Neural cell (in vitro differentiated cells): ENCODE measurements at regions not wholly inside any gene's neighbourhood (a gene's known extent, or its start where the extent isn't known, plus 50 kb on each side); places are given as distances from the start of the nearest gene placed in this dataset.

Experiments used
- H2AFZ ChIP-seq: fragments of 200-600, 300-800 bp; sonication (generic), shearing (Covaris generic); 2 replicates; pipeline ENCODE4 v1.6.0; 2014; ENCODE audit warnings: low read depth, mild to moderate bottlenecking, antibody characterized with exemption, low read length, moderate library complexity
- H3F3A ChIP-seq: fragments of 200-600 bp; shearing (Covaris generic); 2 replicates; pipeline ENCODE4 v1.6.1; 2016; ENCODE audit warnings: mild to moderate bottlenecking, moderate library complexity, mixed read lengths, antibody characterized with exemption, low read length; ENCODE audit not compliant: insufficient read depth, poor library complexity, severe bottlenecking
- H3K27ac ChIP-seq: fragments of 200-600, 300-800 bp; sonication (generic), shearing (Covaris generic); 2 replicates; pipeline ENCODE4 v1.5.1; 2014; ENCODE audit warnings: mild to moderate bottlenecking, low read length, moderate library complexity
- H3K27me3 ChIP-seq: fragments of 300-800, 200-600 bp; sonication (generic), shearing (Covaris generic); 2 replicates; pipeline ENCODE4 v1.6.0; 2014; ENCODE audit warnings: mild to moderate bottlenecking, low read depth, low read length, moderate library complexity; ENCODE audit not compliant: insufficient read depth
- H3K36me3 ChIP-seq: fragments of 300-800, 200-600 bp; sonication (generic), shearing (Covaris generic); 2 replicates; pipeline ENCODE4 v1.5.1; 2014; ENCODE audit warnings: mild to moderate bottlenecking, antibody characterized with exemption, low read length, moderate library complexity; ENCODE audit not compliant: insufficient read depth
- H3K4me2 ChIP-seq: fragments of 300-800, 200-600 bp; sonication (generic), shearing (Covaris generic); 2 replicates; pipeline ENCODE4 v1.6.0; 2014; ENCODE audit warnings: mild to moderate bottlenecking, low read length
- H3K4me3 ChIP-seq: fragments of 300-800, 200-600 bp; sonication (generic), shearing (Covaris generic); 2 replicates; pipeline ENCODE4 v1.5.1; 2014; ENCODE audit warnings: mild to moderate bottlenecking, low read length, moderate library complexity
- H3K79me2 ChIP-seq: fragments of 200-600 bp; shearing (Covaris generic); replicated peaks from 2 replicates; pipeline ENCODE4 v1.6.0; 2014; ENCODE audit warnings: mild to moderate bottlenecking, low read length, moderate library complexity; ENCODE audit not compliant: insufficient read depth
- H3K9ac ChIP-seq: fragments of 300-800, 200-600 bp; sonication (generic), shearing (Covaris generic); 2 replicates; pipeline ENCODE4 v1.6.1; 2016; ENCODE audit warnings: mild to moderate bottlenecking, low read length, mixed read lengths
- H3K9me2 ChIP-seq: fragments of 200-600 bp; shearing (Covaris generic); 2 replicates; pipeline ENCODE4 v1.6.1; 2016; ENCODE audit warnings: mild to moderate bottlenecking, low read length, mixed read lengths; ENCODE audit not compliant: insufficient read depth
- H3K9me3 ChIP-seq: fragments of 200-600, 300-800 bp; sonication (generic), shearing (Covaris generic); 2 replicates; pipeline ENCODE4 v1.6.1; 2016; ENCODE audit warnings: mild to moderate bottlenecking, mixed run types, low read length, moderate library complexity, mixed read lengths
- H4K20me1 ChIP-seq: fragments of 200-600 bp; shearing (Covaris generic); 2 replicates; pipeline ENCODE4 v1.6.1; 2016; ENCODE audit warnings: mild to moderate bottlenecking, mixed run types; ENCODE audit not compliant: insufficient read depth
- CTCF ChIP-seq: fragments of 450-650 bp; IDR thresholded peaks from 2 replicates; pipeline ENCODE4 v1.5.1; 2014; ENCODE audit warnings: antibody characterized with exemption, mild to moderate bottlenecking, moderate library complexity; ENCODE audit not compliant: poor library complexity, severe bottlenecking
- EP300 ChIP-seq: fragments of 450-650 bp; conservative IDR thresholded peaks from 2 replicates; pipeline ENCODE4 v1.6.1; 2014; ENCODE audit warnings: antibody characterized with exemption, mild to moderate bottlenecking, moderate library complexity; ENCODE audit not compliant: poor library complexity, severe bottlenecking
- EZH2 ChIP-seq: fragments of 200-600, 300-800 bp; shearing (Covaris generic), sonication (generic); IDR thresholded peaks from 2 replicates; pipeline ENCODE4 v1.6.1; 2014; ENCODE audit warnings: antibody characterized with exemption, low read length, borderline replicate concordance, mild to moderate bottlenecking; ENCODE audit not compliant: insufficient read depth, poor library complexity, severe bottlenecking
- MXI1 ChIP-seq: fragments of 450-650 bp; conservative IDR thresholded peaks from 2 replicates; pipeline ENCODE4 v1.6.1; 2014; ENCODE audit warnings: antibody characterized with exemption, mild to moderate bottlenecking; ENCODE audit not compliant: poor library complexity, severe bottlenecking
- POLR2AphosphoS5 ChIP-seq: IDR thresholded peaks from 2 replicates; pipeline ENCODE4 v1.6.1; 2012
- RAD21 ChIP-seq: fragments of 450-650 bp; conservative IDR thresholded peaks from 2 replicates; pipeline ENCODE4 v1.6.1; 2014; ENCODE audit warnings: antibody characterized with exemption, mild to moderate bottlenecking, moderate library complexity
- REST ChIP-seq: IDR thresholded peaks from 2 replicates; pipeline ENCODE4 v1.6.1; 2012; ENCODE audit warnings: borderline replicate concordance
- SMC3 ChIP-seq: fragments of 450-650 bp; conservative IDR thresholded peaks from 2 replicates; pipeline ENCODE4 v1.6.1; 2014; ENCODE audit warnings: antibody characterized with exemption, mild to moderate bottlenecking, moderate library complexity; ENCODE audit not compliant: poor library complexity
- TAF1 ChIP-seq: IDR thresholded peaks from 2 replicates; pipeline ENCODE4 v1.6.1; 2012; ENCODE audit warnings: low read depth

- H3F3A ChIP-seq, result no peaks in the 10 kb centered on the region
- no peaks in the 10 kb centered on the region for H3K79me2 ChIP-seq
- H2AFZ ChIP-seq, result no peak overlapping the region
- no peak overlapping the region for H3K4me2 ChIP-seq
- no peaks in the 10 kb centered on the region for H3K9me2 ChIP-seq
- no peaks in the 10 kb centered on the region for H4K20me1 ChIP-seq
- no peaks in the 10 kb centered on the region for H3K36me3 ChIP-seq
- H3K27ac ChIP-seq, result no peak overlapping the region
- no peak overlapping the region for H3K4me3 ChIP-seq
- TF ChIP-seq SMC3 (no peak), POLR2AphosphoS5 (no peak), CTCF (no peak), RAD21 (no peak), EP300 (no peak), TAF1 (no peak), MXI1 (no peak), REST (no peak), EZH2 (no peak)
- no peak overlapping the region for H3K9ac ChIP-seq
- H3K27me3 ChIP-seq, result no peaks in the 10 kb centered on the region
- H3K9me3 ChIP-seq, result no peaks in the 10 kb centered on the region
These were observed 220.1 kb upstream of the PDE3A start for GRCh38 chr12:20148241-20148640.

- H3K9ac ChIP-seq, result no peak overlapping the region
- H3K9me3 ChIP-seq, result no peaks in the 10 kb centered on the region
- no peaks in the 10 kb centered on the region for H3K79me2 ChIP-seq
- no peaks in the 10 kb centered on the region for H3K9me2 ChIP-seq
- no peak for TF ChIP-seq POLR2AphosphoS5
- no peak for TF ChIP-seq REST
- TF ChIP-seq SMC3, result no peak
- TF ChIP-seq EZH2, result no peak
- no peak for TF ChIP-seq RAD21
- TF ChIP-seq CTCF, result no peak
- no peak for TF ChIP-seq TAF1
- no peak for TF ChIP-seq MXI1
- no peak for TF ChIP-seq EP300
- no peak overlapping the region for H3K27ac ChIP-seq
- H3K4me2 ChIP-seq, result no peak overlapping the region
- no peaks in the 10 kb centered on the region for H4K20me1 ChIP-seq
- H2AFZ ChIP-seq, result no peak overlapping the region
- no peaks in the 10 kb centered on the region for H3K36me3 ChIP-seq
- no peaks in the 10 kb centered on the region for H3K27me3 ChIP-seq
- no peaks in the 10 kb centered on the region for H3F3A ChIP-seq
- no peak overlapping the region for H3K4me3 ChIP-seq
These were observed 217.4 kb upstream of the PDE3A start for GRCh38 chr12:20150835-20151422.
